Psoas muscle (tissue), 7 donors: ENCODE measurements at regions not wholly inside any gene's neighbourhood (a gene's known extent, or its start where the extent isn't known, plus 50 kb on each side); places are given as distances from the start of the nearest gene placed in this dataset.

ENCODE experiments used
- ATAC-seq, 4 donors: fragments of 200-7000 bp; cut with Tn5 transposase; one replicate each; pipeline ENCODE4 v1.9.1; 2020; ENCODE audit warnings: moderate library complexity in 3 of 4, mild to moderate bottlenecking in 2 of 4
- DNase-seq, 2 donors: peaks; one replicate each; pipeline ENCODE4 v3.0.0-alpha.2; 2020
- H3K27ac ChIP-seq: fragments of 200-600 bp; one replicate; pipeline ENCODE4 v1.8.0; 2022
- H3K27me3 ChIP-seq, 3 donors: fragments of 200-600 bp in 1 of 3; one replicate each; pipeline versions ENCODE4 v1.6.1 to v1.8.0; 2013 to 2022; ENCODE audit warnings: low read length in 2 of 3, mild to moderate bottlenecking in 2 of 3, moderate library complexity in 1 of 3; ENCODE audit not compliant: insufficient read depth in 3 of 3
- H3K36me3 ChIP-seq, 2 donors: fragments of 200-600 bp in 1 of 2; one replicate each; pipeline versions ENCODE4 v1.6.1 to v1.8.0; 2013 to 2022; ENCODE audit warnings: low read depth in 1 of 2, mild to moderate bottlenecking in 1 of 2, moderate library complexity in 1 of 2; ENCODE audit not compliant: insufficient read depth in 1 of 2
- H3K4me1 ChIP-seq: fragments of 200-600 bp; one replicate; pipeline ENCODE4 v1.8.0; 2022
- H3K4me3 ChIP-seq: fragments of 200-600 bp; one replicate; pipeline ENCODE4 v1.8.0; 2022; ENCODE audit warnings: mild to moderate bottlenecking
- H3K9me3 ChIP-seq: fragments of 200-600 bp; one replicate; pipeline ENCODE4 v1.8.0; 2022
- WGBS, 3 donors: extraction: QIAGEN DNeasy Blood & Tissue Kit; methylation state at CpG; one replicate each; pipeline versions ENCODE4 v1.1.6 to v1.1.7; 2013; 5-methylcytosine and 5-hydroxymethylcytosine counted together
- intact Hi-C, 2 donors: fragments of 100-400 bp; cut with DNase I; formaldehyde crosslinking; loops; one replicate each; pipeline versions ENCODE4 v1.11.0 to v1.14.2; 2022
- TF ChIP-seq, protein P1 (sequence below): fragments of 200-600 bp; IDR thresholded peaks from one replicate; pipeline ENCODE4 v1.8.0; 2022; ENCODE audit warnings: antibody characterized with exemption
- donor health status: healthy with polysubstance abuse.
- donor health status: DM: no; HTN: no; CAD: no; lungs with moderate emphysema.
- donor health status: Bipolar disorder and iron deficiency.
- donor health status: healthy.
- donor health status: DM: yes; HTN: yes; CAD: no.
- donor health status: DM: no; HTN: no; CAD: no.
- donor health status: DM: yes; HTN: yes; CAD: no.

DNA sequence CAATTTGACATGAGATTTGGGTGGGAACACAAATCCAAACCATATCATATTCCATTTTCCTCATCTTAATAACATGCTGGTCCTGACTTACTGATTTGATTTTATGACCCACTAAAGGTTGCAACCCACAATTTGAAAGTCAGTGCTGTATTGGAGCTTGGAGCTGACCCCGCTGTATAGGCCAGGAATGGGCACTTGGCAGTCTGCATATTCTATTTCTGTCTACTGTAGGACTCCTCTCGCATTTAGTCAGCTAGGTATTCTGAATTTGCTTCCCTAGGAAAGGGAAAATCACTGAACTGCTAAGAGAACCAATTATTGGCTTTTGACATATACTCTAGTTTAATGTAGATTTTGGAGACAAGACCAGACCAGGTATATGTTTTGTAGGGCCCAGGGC, 157.0 kb downstream of the MFSD1 start:
- ATAC-seq, result no peak
- intact Hi-C loops, result no loop called here

DNA sequence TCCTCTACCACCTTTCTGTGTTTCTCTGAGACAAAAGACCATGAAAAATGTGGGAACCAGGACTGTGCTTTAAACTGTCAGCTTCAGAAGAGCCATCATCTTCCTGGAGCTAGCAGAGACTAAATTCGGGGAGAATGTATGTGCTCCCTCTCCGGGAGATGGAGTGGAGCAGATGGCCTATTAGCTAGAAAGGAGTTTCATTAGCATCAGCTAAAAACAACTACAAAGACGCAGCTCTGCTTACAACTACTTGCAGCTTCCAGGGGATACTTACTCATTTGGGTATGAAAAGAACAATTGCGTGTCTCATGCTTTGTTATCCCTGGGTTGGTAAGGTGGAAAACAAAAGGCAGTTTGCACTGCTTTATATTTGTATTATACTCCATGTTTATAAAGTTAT, 159.6 kb downstream of the MFSD1 start:
- Histone ChIP-seq H3K27ac (no peak overlapping the region), H3K4me1 (no peaks in the 10 kb centered on the region), H3K36me3 (no peaks in the 10 kb centered on the region), H3K27me3 (no peaks in the 10 kb centered on the region), H3K4me3 (no peak overlapping the region), H3K9me3 (no peaks in the 10 kb centered on the region)
- intact Hi-C loops, result no loop called here
- WGBS, 3 donors, result 48 to 50% (median 48%) methylated on average over 4 of the region's 4 CpGs
- ATAC-seq (no peak), DNase-seq (no peak)
- TF ChIP-seq, protein P1, sequence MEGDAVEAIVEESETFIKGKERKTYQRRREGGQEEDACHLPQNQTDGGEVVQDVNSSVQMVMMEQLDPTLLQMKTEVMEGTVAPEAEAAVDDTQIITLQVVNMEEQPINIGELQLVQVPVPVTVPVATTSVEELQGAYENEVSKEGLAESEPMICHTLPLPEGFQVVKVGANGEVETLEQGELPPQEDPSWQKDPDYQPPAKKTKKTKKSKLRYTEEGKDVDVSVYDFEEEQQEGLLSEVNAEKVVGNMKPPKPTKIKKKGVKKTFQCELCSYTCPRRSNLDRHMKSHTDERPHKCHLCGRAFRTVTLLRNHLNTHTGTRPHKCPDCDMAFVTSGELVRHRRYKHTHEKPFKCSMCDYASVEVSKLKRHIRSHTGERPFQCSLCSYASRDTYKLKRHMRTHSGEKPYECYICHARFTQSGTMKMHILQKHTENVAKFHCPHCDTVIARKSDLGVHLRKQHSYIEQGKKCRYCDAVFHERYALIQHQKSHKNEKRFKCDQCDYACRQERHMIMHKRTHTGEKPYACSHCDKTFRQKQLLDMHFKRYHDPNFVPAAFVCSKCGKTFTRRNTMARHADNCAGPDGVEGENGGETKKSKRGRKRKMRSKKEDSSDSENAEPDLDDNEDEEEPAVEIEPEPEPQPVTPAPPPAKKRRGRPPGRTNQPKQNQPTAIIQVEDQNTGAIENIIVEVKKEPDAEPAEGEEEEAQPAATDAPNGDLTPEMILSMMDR, result no peak

More for the DNA sequence above, 157.0 kb downstream of the MFSD1 start:
- Histone ChIP-seq H3K4me3 (no peak overlapping the region), H3K4me1 (no peaks in the 10 kb centered on the region), H3K9me3 (no peaks in the 10 kb centered on the region), H3K27ac (no peak overlapping the region), H3K36me3 (no peaks in the 10 kb centered on the region), H3K27me3 (no peaks in the 10 kb centered on the region)
- WGBS, 3 donors, result 50 to 80% (median 54%) methylated on average over 2 of the region's 2 CpGs
- DNase-seq, result no peak
- TF ChIP-seq, protein P1, result no peak

DNA sequence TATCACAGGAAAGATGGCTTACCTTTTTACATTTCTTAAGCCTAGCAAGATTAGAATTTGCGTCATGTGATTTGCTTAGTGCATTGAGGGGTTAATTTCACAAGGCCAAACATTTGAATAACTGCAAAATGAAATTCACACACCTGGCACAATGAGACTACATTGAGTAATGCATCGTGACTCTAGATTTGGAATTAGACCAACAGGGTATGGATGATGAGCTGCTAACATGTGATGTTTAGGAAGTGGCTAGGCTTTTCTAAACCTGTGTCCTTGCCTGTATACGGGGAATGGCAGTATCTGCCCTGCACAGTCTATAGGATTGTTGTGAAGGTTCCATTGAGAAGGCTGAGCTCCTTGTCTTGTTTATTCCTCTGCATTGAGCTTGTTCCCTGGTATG, 160.1 kb downstream of the MFSD1 start:
- H3K27me3 ChIP-seq, result no peaks in the 10 kb centered on the region
- H3K4me3 ChIP-seq, result no peak overlapping the region
- no peak overlapping the region for H3K27ac ChIP-seq
- H3K36me3 ChIP-seq, result no peaks in the 10 kb centered on the region
- no peaks in the 10 kb centered on the region for H3K9me3 ChIP-seq
- WGBS, 3 donors, result 58 to 67% (median 64%) methylated on average over 3 of the region's 3 CpGs
- TF ChIP-seq, protein P1, result no peak
- no peaks in the 10 kb centered on the region for H3K4me1 ChIP-seq
- ATAC-seq (no peak), DNase-seq (no peak)
- intact Hi-C loops, result no loop called here

DNA sequence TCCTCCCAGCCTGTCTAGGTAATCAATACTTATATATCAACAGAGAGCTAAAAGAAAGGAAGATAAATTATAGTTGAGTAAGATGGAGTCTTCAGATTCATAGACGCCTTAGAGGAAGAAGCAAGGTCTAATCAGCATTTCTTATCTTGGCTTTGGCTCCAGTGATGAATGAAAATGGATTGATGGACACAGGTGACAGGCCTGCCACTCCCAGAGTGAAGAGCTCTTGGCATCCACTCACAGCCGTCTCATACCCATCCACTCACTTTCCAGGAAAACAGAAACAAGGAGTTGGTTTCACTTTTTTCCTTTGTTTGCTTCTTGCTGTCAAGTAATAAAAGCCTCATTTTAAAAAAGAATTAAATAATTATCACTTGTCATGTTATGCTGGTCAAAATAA, 168.2 kb downstream of the MFSD1 start:
- TF ChIP-seq, protein P1, result no peak
- no peak overlapping the region for H3K27ac ChIP-seq
- no peaks in the 10 kb centered on the region for H3K27me3 ChIP-seq
- WGBS, 3 donors, result 21 to 45% (median 28%) methylated on average over 2 of the region's 2 CpGs
- intact Hi-C loops, result no loop called here
- H3K36me3 ChIP-seq, result no peaks in the 10 kb centered on the region
- ATAC-seq (peak in 1 of 4 donors; percentile 59), DNase-seq (no peak)
- H3K4me1 ChIP-seq, result no peaks in the 10 kb centered on the region
- no peak overlapping the region for H3K4me3 ChIP-seq
- H3K9me3 ChIP-seq, result no peaks in the 10 kb centered on the region

DNA sequence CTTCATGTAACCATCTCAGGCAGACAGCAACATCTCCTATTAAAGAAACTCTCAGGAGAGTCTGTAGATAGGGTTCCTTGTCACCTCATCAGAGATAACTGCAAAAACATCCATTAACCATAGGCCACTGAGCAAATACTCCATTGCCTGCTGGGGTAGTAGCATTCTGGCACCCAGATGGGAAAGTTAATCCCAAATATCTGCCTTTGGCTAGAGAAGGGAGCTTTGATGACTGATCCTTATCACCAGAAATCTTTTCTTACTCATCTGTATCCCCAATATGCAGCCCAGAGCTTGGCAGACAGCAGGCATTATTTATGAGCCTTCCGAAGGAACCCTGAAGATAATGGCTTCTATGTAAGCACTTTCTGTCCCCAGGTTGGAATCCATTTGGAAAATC, 173.1 kb downstream of the MFSD1 start:
- H3K4me3 ChIP-seq, result no peak overlapping the region
- no peaks in the 10 kb centered on the region for H3K27me3 ChIP-seq
- no peaks in the 10 kb centered on the region for H3K4me1 ChIP-seq
- intact Hi-C loops, result no loop called here
- no peak overlapping the region for H3K27ac ChIP-seq
- ATAC-seq (no peak), DNase-seq (no peak)
- H3K9me3 ChIP-seq, result no peaks in the 10 kb centered on the region
- WGBS, 3 donors, result 80 to 83% (median 82%) methylated on average over 1 of the region's 1 CpG
- TF ChIP-seq, protein P1, result no peak
- no peaks in the 10 kb centered on the region for H3K36me3 ChIP-seq
